ENCODE measurements at regions not wholly inside any gene's neighbourhood (a gene's known extent, or its start where the extent isn't known, plus 50 kb on each side); places are given as distances from the start of the nearest gene placed in this dataset.

DNA sequence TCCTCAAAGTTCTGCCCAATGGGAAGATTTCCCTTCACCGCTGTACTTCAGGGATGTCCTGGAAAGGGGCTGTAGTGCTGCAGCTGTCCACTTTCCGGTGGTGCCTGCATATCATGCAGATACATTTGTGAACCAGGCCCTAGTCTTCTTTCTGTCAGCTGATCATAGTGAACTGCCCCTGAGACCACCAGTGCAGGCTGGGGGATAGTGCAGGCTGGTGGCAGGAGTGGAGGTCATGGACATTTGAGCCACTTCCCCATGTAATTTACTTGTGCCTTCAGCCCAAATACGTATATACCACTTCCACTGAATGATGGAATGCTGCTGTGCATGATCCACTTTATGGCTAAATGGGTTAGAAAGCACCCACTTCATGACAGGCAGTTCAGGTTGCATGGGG is 120.0 kb downstream of the ZNF280B start:
- no peak for TF ChIP-seq EZH2 (IDR thresholded peaks at IDR 0.05; ENCODE audit: low read length, missing control alignments)
- TF ChIP-seq, protein P1, sequence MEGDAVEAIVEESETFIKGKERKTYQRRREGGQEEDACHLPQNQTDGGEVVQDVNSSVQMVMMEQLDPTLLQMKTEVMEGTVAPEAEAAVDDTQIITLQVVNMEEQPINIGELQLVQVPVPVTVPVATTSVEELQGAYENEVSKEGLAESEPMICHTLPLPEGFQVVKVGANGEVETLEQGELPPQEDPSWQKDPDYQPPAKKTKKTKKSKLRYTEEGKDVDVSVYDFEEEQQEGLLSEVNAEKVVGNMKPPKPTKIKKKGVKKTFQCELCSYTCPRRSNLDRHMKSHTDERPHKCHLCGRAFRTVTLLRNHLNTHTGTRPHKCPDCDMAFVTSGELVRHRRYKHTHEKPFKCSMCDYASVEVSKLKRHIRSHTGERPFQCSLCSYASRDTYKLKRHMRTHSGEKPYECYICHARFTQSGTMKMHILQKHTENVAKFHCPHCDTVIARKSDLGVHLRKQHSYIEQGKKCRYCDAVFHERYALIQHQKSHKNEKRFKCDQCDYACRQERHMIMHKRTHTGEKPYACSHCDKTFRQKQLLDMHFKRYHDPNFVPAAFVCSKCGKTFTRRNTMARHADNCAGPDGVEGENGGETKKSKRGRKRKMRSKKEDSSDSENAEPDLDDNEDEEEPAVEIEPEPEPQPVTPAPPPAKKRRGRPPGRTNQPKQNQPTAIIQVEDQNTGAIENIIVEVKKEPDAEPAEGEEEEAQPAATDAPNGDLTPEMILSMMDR (conservative IDR thresholded peaks at IDR 0.05 in 1 of 2, IDR thresholded peaks at IDR 0.05 in 1 of 2; ENCODE audit: low read depth in 1 of 2, low read length in 2 of 2): no peak

All from fibroblast of lung (primary cell).